Left hindlimb (tissue), 1 donor: ENCODE measurements at regions not wholly inside any gene's neighbourhood (a gene's known extent, or its start where the extent isn't known, plus 50 kb on each side); places are given as distances from the start of the nearest gene placed in this dataset.

Experiments
- DNase-seq: peaks from one replicate; pipeline ENCODE4 v3.0.0-alpha.2; 2018

DNA sequence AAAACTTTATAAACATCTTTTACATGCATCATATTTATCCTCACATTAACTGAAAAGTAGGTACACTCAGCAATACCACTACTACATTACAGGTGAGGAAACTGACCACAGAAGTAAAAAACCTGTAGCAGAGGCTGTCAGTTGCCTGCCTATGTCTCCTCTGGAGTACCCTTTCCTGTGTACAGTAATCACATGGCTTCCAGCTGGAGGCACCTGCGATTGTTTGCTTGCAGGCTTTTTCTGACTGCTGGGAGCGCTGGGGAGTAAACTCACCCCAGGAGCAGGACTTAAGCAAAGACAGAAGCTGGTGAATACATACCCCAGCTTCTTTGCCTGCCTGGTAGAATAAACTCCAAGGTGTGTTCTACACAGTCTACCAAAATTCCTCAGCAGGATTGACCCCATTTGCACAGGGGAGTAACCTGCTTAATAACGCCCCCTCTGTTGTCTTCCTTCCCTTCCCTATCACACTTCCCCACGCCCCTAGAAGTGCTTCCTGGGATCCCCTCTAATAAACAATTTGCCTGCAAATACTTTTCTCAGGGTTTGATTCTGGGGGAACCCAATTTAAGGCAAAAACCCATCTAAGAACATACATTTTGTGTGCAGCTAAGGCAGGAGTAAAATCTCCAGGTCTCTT lies 138.9 kb downstream of the PTH2R start:
- DNase-seq: no peak

DNA sequence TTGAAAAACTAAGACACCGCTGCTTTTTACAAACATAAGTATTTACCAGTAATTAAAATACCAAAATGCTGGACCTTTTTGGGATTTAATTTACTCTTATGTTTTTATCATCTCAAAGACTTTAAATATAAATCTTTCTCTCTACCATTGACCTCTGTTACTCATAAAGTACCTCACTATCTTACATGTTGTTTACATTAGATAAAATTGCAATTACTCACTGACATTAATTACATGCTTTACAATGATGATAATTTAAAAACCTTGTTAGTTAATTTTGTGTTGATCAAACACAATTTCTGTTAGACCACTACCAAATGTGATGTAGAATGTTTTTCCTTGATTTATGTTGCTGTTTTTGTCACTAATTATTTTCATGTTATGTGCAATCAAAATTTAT lies 139.5 kb downstream of the PTH2R start:
- DNase-seq: no peak

DNA sequence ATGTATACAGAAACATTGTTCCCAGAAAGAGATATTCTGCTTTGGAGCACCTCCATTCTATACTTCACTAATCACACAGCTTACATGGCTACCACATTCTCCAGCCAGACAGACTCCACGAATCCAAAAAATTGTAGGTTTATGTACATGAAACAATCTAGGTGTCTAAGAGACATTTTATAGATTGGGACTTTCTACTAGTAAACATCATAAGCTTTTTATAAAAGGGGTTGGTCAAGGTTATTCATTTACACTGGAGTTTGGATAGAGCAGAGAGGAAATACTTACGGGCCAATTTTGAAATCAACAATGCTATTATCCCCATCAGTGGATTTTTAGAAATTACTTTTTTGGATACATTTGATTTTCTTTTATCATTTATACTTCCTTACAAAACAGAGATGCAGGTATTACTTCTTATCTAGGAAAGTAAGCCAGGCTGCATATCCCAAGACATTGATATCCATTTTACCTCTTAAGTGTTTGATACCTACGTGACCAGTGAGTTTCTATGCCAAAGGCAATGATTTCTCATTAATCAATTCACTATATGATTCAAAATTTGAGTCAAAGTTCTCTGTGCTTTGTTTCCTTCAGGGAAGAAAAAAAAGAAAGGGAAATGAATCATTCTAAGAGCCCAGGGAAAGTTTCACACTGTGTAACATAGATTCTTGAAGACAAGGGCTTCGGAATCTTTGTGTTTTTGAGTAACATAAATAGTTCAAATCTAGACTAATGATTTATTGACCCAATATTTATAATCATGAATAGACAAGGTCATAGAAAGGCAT lies 140.5 kb downstream of the PTH2R start:
- no peak for DNase-seq

GRCh38 chr2:208548700-208549099 lies 142.1 kb downstream of the PTH2R start:
- DNase-seq: no peak

DNA sequence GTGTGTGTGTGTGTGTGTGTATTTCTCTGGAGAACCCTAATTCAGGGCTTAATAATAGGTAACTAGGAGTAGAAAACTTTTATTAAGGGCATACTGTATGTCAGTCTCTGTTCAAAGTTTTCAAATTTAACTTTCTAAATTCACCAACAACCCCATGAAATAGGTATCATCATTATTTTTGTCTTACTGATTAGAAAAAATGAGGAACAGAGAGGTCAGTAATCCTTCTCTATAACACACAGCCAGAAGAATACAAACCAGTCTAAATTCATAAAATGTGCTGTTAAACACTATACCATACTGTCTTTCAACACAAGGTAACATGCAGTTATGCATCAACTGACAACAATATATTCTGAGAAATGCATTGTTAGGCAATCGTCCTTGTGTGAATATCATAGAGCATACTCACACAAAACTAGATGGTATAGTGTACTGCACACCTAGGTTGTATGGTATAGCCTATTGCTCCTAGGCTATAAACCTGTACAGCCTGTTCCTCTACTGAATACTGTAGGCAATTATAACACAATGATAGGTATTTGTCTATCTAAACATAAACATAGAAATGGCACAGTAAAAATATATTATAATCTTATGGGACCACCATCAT lies 143.1 kb downstream of the PTH2R start:
- no peak for DNase-seq

DNA sequence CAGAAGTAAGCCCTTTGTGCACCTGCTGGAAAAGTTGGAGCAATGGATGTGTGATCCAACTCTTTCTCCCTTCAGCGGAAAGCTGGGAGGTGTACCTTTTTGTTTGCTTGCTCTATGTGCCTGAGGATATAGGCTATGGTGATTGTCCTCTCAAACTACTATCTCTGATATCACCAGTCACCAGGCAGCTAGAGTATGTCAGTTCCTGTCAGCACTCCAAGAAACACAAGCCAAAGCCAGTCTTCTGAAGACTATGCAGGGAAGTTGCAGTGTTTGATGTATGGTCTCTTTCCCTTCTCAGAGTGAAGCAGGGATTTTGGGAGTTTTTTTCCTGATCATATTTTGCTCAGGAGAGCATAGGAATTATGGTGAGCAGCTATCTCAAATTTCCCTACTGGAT lies 146.4 kb downstream of the PTH2R start:
- no peak for DNase-seq

GRCh38 chr2:208556983-208557484 lies 150.4 kb downstream of the PTH2R start:
- DNase-seq: no peak

DNA sequence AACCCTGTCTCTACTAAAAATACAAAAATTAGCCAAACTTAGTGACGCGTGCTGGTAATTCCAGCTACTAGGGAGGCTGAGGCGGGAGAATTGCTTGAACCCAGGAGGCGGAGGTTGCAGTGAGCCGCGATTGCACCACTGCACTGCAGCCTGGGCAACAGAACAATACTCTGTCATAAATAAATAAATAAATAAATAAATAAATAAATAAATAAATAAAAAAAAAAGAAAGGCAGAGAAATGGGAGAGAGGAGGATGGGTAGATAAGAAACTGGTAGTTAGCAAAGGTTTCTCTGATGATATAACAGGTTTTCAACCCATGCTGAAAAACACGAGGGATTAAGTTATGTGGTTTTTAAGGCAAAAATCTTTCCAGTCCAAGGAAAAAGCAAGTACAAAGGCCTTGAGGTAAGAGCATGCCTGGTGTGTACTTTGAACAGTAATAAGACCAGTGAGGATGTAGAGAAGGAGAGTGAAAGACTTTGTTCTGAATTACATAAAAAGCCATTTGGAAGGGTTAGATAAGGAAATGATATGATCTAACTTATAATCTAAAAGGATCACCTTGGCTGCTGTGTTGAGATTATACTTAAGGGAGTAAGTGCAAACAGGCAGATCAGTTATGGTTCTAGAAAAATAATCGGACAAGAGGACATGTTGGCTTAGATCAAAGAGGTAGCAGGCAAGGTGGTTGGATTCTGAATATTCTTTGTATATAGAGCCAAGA lies 159.3 kb downstream of the PTH2R start:
- no peak for DNase-seq

- no peak for DNase-seq
Observed at GRCh38 chr2:208568203-208568602, 161.6 kb downstream of the PTH2R start.

DNA sequence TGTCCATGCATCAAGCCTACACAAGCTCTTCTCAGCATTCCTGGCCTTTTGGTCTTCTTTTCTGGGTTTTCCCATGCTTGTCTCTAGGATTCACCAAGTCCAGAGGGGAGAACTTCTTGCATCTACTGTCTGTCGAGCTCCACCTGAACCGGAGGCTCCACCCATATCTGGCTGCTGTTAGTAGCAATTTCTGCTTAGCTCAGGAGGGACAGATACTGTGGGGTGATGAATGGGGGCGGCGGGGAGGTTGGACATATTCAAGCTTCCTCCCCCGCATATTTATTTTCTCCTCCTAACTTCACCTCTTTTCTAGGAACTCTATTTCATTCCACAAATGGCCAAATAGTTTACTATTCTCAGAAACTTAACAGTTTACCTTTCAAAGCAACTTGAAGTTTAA lies 163.5 kb downstream of the PTH2R start:
- DNase-seq: no peak

GRCh38 chr2:208570851-208571763 lies 164.5 kb downstream of the PTH2R start:
- no peak for DNase-seq

GRCh38 chr2:208571764-208572131 lies 165.2 kb downstream of the PTH2R start:
- DNase-seq: no peak

DNA sequence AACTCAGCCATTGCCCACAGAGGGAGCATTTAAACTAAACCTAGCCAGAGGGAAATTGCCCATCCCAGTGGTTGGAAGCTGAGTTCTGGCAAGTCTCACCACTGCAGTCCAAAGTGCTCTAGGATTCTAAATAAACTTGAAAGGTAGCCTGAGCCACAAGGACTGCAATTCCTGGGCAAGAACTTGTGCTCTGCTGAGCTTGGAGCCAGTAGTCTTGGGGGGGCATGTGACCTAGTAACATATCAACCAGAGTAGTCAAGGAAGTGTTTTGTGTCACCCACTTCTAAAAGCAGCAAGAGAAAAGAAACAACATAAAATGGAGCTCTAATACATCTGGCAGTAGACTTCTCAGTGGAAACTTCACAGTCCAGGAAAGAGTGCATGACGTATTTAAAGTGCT lies 167.0 kb downstream of the PTH2R start:
- peak; percentile 37 for DNase-seq

DNA sequence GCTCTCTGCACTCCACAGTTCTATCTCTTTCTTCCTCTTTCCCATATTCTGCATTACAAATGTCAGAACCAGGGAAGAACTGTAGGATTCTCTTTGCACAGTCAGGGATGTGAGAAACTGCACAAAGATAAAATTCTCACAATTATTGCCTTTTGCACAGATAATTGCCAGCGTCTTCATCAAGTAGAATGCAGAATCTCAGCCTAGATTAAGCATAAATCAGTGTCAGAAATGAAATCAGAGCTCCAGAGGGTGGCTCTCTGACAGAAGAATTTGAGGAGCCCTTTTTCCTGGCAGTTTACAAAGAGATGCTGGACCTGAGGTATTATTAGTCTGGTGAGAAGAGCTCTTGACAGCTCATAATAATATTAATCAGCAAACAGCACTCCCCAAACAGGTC lies 173.1 kb downstream of the PTH2R start:
- DNase-seq: no peak

- DNase-seq: no peak
Observed at GRCh38 chr2:208584378-208584985, 177.9 kb downstream of the PTH2R start.

DNA sequence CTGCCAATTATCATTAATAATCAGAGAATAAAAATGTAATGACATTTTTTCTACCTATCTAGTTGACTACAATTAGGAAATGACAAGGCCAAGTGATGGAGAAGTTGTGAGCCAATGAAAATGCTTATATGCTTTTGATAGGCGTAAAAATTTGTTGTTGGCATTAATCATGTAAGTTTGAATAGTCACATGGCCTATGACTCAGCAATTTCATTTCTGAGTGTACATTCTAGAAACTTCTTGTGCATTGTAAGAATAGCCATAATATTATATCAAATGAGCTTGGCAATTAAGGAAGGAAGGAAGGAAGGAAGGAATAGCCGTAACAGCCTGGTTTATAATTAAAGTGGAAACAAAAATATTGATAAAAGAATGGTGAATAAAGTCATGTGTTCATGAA lies 179.9 kb downstream of the PTH2R start:
- DNase-seq: no peak

DNA sequence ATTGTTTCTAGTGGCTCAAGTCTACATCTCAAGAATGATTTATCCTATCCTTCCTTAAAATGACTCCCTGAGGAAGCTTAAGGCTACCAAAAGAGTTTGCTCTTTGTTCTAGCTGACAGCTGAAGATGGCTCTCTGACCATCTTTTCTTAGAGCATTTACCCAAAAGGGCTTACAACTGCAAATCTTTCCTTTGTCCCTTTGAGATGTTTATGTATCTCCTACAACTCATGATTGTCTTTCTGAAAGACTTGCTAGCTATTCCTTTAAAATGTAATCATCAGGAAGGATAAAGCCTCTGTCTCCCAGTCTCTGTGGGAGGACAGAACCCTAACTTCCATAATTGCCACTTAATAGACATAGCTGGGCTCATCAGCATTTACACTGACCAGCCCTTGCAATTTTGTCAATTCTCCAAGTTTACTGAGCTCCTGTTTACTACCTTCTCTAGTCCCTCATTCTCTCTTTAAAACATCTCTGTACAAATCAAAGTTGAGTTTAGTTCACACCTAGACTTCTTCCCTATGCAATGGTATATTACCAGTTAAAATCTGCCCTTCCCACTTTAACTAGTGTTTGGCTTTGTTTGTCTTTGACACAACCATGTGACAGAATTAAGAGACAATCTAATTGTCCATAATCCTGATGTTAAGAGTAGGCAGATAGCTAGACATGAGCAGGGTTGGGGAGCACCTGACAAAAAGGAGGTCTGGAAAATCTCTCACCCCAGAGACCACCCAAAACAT lies 188.2 kb downstream of the PTH2R start:
- no peak for DNase-seq

DNA sequence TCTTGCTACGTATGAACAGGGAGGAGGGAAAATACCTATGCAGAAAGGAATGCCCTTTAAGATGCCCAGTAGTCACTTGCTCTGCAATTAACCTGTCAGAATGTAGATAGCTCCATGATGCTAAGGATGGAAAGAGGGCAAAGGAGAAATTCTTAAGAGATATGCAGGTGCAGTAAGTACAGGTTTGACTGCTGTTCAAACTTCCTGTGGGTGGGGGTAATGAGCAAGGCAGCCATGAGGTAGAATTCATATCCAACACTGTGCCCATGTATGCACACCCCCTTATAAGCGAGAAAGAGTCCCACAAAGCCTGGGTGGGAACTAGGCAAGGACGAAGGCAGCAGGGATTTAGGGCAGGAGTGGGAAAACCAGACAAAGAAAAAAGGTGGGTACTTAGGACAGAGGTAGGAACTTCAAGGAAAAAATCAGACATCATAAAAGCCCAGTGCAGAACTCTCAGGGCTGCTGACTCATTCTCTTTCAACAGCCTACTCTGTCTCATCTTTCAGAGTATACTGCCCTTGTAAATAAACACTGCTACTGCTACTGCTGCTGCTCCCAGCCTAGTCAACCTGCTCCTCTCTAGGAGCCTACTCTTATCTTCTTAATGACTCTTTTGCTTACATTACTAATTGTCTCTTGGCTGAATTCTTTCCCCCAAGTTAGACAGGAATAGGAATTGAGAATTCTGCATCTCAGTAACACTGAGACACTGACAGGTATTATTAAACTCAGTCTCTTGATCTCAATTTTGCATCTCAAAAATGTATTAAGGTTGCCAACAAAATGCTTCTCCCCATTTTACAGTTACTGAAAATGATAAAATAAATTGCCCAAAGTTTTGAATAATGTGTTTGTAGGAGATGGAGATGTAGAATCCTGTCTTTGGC lies 189.0 kb downstream of the PTH2R start:
- DNase-seq: no peak

DNA sequence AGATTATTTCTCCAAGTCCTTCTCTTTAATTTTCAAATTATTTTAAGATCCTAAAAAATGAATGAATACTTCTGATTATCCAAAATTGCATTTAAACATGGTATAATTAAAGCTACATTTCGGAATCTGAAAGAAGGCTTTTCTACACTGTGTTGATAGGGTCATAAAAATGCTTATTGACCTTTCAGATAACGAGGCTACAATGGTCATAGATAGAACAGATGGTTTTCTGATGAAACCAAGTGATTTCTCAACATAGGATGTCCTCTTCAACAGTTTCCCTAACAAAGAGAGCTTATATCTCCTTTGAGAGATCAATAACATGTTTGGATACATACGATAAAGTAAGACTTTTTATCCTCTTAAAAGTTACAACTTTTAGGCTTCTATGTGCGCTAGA lies 201.1 kb downstream of the PTH2R start:
- no peak for DNase-seq
